MM.1S (cell line): ENCODE measurements at regions not wholly inside any gene's neighbourhood (a gene's known extent, or its start where the extent isn't known, plus 50 kb on each side); places are given as distances from the start of the nearest gene placed in this dataset.

ENCODE experiments used
- EZH2 ChIP-seq: fragments of 300-600 bp; sonication (generic); optimal IDR thresholded peaks from 2 replicates; pipeline ENCODE3; 2017; ENCODE audit warnings: low read depth, mild to moderate bottlenecking, antibody characterized with exemption, low read length, mixed read lengths
- EZH2phosphoT487 ChIP-seq: fragments of 300-600 bp; sonication (generic); IDR thresholded peaks from 2 replicates; pipeline ENCODE4 v1.6.1; 2018; ENCODE audit warnings: antibody characterized with exemption, low read length
- TF ChIP-seq, protein P1 (sequence below): fragments of 300-600 bp; sonication (generic); IDR thresholded peaks from 2 replicates; pipeline ENCODE4 v1.5.1; 2016; ENCODE audit warnings: antibody characterized with exemption, low read length, mixed read lengths

DNA sequence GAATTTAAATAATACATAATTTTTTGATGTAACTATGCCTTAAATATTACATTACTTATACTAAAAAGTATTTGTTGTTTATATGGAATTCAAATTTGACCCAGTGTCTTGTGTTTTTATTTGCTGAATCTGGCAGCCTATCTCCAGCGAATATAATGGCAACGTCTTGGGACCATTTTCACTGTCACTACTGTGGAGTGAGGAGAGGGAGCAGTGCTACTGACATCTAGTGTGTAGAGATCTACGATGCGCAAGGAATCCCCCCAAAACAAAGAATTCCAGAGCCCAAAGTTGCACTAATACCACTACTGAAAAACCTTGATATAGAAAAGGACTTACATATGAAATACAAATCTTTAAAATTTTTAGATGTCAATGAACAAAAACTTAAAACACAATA, 314.4 kb downstream of the DRD1 start:
- TF ChIP-seq, protein P1, sequence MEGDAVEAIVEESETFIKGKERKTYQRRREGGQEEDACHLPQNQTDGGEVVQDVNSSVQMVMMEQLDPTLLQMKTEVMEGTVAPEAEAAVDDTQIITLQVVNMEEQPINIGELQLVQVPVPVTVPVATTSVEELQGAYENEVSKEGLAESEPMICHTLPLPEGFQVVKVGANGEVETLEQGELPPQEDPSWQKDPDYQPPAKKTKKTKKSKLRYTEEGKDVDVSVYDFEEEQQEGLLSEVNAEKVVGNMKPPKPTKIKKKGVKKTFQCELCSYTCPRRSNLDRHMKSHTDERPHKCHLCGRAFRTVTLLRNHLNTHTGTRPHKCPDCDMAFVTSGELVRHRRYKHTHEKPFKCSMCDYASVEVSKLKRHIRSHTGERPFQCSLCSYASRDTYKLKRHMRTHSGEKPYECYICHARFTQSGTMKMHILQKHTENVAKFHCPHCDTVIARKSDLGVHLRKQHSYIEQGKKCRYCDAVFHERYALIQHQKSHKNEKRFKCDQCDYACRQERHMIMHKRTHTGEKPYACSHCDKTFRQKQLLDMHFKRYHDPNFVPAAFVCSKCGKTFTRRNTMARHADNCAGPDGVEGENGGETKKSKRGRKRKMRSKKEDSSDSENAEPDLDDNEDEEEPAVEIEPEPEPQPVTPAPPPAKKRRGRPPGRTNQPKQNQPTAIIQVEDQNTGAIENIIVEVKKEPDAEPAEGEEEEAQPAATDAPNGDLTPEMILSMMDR, result no peak
- TF ChIP-seq EZH2 (no peak), EZH2phosphoT487 (no peak)
